AG04450 (cell line): ENCODE measurements at regions not wholly inside any gene's neighbourhood (a gene's known extent, or its start where the extent isn't known, plus 50 kb on each side); places are given as distances from the start of the nearest gene placed in this dataset.

Source experiments
- CTCF ChIA-PET: fragments of 300-600, 350-600 bp; formaldehyde crosslinking; extraction: SDS; loops from one replicate; lab custom pipeline; 2022; ENCODE audit warnings: antibody characterized with exemption, inconsistent platforms; lab: Charles Lee
- POLR2A ChIA-PET: fragments of 350-600 bp; formaldehyde crosslinking; extraction: SDS; loops from one replicate; lab custom pipeline; 2021; ENCODE audit warnings: antibody characterized with exemption, inconsistent platforms; lab: Yijun Ruan, JAX
- DNase-seq: peaks from one replicate; pipeline ENCODE4 v3.0.0-alpha.2; 2011; ENCODE audit warnings: low read depth, low spot score
- H3K27ac ChIP-seq: one replicate; pipeline ENCODE4 v1.5.1; 2012; ENCODE audit warnings: low read depth, low read length, control low read depth
- H3K27me3 ChIP-seq: one replicate; pipeline ENCODE4 v1.6.0; 2012; ENCODE audit warnings: low read length; ENCODE audit not compliant: control insufficient read depth, insufficient read depth
- H3K4me3 ChIP-seq: 2 replicates; pipeline ENCODE4 v1.5.1; 2011; ENCODE audit warnings: mild to moderate bottlenecking, low read depth, low read length, control low read depth
- H3K9me3 ChIP-seq: 2 replicates; pipeline ENCODE4 v1.5.1; 2012; ENCODE audit warnings: low read length; ENCODE audit not compliant: control insufficient read depth, insufficient read depth
- TF ChIP-seq, protein P1 (sequence below): IDR thresholded peaks from 2 replicates; pipeline ENCODE4 v1.5.1; 2011; ENCODE audit warnings: low read depth, low read length, control low read depth, inconsistent platforms

GRCh38 chr1:5594056-5594956, 397.9 kb downstream of the NPHP4 start:
- H3K9me3 ChIP-seq = peaks cover 71% of the 10 kb centered on the region
- no peak overlapping the region for H3K27ac ChIP-seq
- ChIA-PET CTCF (no interaction called here), POLR2A (no interaction called here)
- H3K27me3 ChIP-seq = no peaks in the 10 kb centered on the region
- H3K4me3 ChIP-seq = no peak overlapping the region
- TF ChIP-seq, protein P1, sequence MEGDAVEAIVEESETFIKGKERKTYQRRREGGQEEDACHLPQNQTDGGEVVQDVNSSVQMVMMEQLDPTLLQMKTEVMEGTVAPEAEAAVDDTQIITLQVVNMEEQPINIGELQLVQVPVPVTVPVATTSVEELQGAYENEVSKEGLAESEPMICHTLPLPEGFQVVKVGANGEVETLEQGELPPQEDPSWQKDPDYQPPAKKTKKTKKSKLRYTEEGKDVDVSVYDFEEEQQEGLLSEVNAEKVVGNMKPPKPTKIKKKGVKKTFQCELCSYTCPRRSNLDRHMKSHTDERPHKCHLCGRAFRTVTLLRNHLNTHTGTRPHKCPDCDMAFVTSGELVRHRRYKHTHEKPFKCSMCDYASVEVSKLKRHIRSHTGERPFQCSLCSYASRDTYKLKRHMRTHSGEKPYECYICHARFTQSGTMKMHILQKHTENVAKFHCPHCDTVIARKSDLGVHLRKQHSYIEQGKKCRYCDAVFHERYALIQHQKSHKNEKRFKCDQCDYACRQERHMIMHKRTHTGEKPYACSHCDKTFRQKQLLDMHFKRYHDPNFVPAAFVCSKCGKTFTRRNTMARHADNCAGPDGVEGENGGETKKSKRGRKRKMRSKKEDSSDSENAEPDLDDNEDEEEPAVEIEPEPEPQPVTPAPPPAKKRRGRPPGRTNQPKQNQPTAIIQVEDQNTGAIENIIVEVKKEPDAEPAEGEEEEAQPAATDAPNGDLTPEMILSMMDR = no peak
- no peak for DNase-seq

GRCh38 chr1:5590717-5591116, 401.5 kb downstream of the NPHP4 start:
- H3K27me3 ChIP-seq = no peaks in the 10 kb centered on the region
- TF ChIP-seq, protein P1 = no peak
- ChIA-PET POLR2A (no interaction called here), CTCF (no interaction called here)
- peaks cover 52% of the 10 kb centered on the region for H3K9me3 ChIP-seq
- H3K27ac ChIP-seq = no peak overlapping the region
- H3K4me3 ChIP-seq = no peak overlapping the region
- DNase-seq = no peak

- TF ChIP-seq, protein P1 = no peak
- no peak overlapping the region for H3K27ac ChIP-seq
- H3K27me3 ChIP-seq = no peaks in the 10 kb centered on the region
- no peak overlapping the region for H3K4me3 ChIP-seq
- CTCF ChIA-PET = no interaction called here
- no peak for DNase-seq
- POLR2A ChIA-PET = no interaction called here
- H3K9me3 ChIP-seq = peaks cover 40% of the 10 kb centered on the region
These were observed 405.6 kb downstream of the NPHP4 start for GRCh38 chr1:5586629-5587028.

DNA sequence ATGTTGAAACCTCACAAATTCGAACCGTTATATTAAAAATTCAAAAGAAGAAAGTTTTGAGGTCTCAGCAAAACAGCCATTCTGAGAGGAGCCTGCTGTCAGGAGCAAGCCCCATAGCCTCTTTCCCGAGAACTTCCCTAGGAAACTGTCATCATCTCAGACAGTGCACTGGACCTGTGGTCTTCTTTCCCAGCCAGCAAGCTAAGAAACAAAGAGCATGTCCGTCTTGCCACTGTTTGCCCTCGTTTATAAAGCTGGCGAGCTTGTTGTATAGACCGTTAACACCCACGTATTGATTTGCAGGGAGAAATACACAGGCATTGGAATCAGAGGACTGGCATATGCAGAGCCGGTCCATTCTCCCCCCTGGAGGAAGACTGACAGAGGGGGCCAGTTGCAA, 407.0 kb downstream of the NPHP4 start:
- POLR2A ChIA-PET = no interaction called here
- Histone ChIP-seq H3K4me3 (no peak overlapping the region), H3K9me3 (peaks cover 41% of the 10 kb centered on the region), H3K27ac (no peak overlapping the region), H3K27me3 (no peaks in the 10 kb centered on the region)
- CTCF ChIA-PET = no interaction called here
- DNase-seq = no peak
- TF ChIP-seq, protein P1 = no peak

GRCh38 chr1:5580926-5581325, 411.3 kb downstream of the NPHP4 start:
- CTCF ChIA-PET = no interaction called here

More at GRCh38 chr1:5580926-5581325, 411.3 kb downstream of the NPHP4 start:
- peaks cover 53% of the 10 kb centered on the region for H3K9me3 ChIP-seq
- no peak overlapping the region for H3K27ac ChIP-seq
- TF ChIP-seq, protein P1 = no peak
- no peak overlapping the region for H3K4me3 ChIP-seq
- DNase-seq = no peak
- H3K27me3 ChIP-seq = no peaks in the 10 kb centered on the region
- POLR2A ChIA-PET = no interaction called here
